H1 (cell line): ENCODE measurements at regions not wholly inside any gene's neighbourhood (a gene's known extent, or its start where the extent isn't known, plus 50 kb on each side); places are given as distances from the start of the nearest gene placed in this dataset.

Experiments used
- CTCF ChIA-PET: fragments of 300-600 bp; sonication (Branson Sonifier 250); formaldehyde crosslinking; loops from one replicate; lab custom pipeline; 2021; ENCODE audit not compliant: partially characterized antibody; lab: Charles Lee
- POLR2A ChIA-PET: fragments of 300-600 bp; sonication (Branson Sonifier 250); formaldehyde crosslinking; loops from one replicate; lab custom pipeline; 2021; ENCODE audit warnings: inconsistent platforms; ENCODE audit not compliant: partially characterized antibody; lab: Charles Lee
- DNase-seq, 2 experiments: peaks; one replicate each; pipeline versions ENCODE4 v3.0.0 to v3.0.0-alpha.2; 2010 to 2022; ENCODE audit warnings: low spot score in 2 of 2, low read depth in 1 of 2, mixed read lengths in 1 of 2
- FAIRE-seq: peaks from 2 replicates; lab custom pipeline; 2011; peaks lifted over from hg19 to GRCh38; lab: Jason Lieb, UNC
- H2AFZ ChIP-seq: 2 replicates; pipeline ENCODE4 v1.8.1; 2012; ENCODE audit warnings: low read length, inconsistent platforms
- H2AK5ac ChIP-seq: 2 replicates; pipeline ENCODE4 v1.6.1; 2013; ENCODE audit warnings: low read depth, low read length
- H2BK120ac ChIP-seq: replicated peaks from 2 replicates; pipeline ENCODE3; 2013; ENCODE audit warnings: low read depth, low read length, inconsistent platforms
- H2BK12ac ChIP-seq: 2 replicates; pipeline ENCODE4 v1.6.1; 2013; ENCODE audit warnings: low read depth, low read length
- H2BK15ac ChIP-seq: 2 replicates; pipeline ENCODE4 v1.6.1; 2013; ENCODE audit warnings: low read length
- H2BK20ac ChIP-seq: 2 replicates; pipeline ENCODE4 v1.6.1; 2013; ENCODE audit warnings: low read length
- H2BK5ac ChIP-seq: 2 replicates; pipeline ENCODE4 v1.6.1; 2013; ENCODE audit warnings: low read depth, low read length
- H3K14ac ChIP-seq: 2 replicates; pipeline ENCODE4 v1.6.1; 2013; ENCODE audit warnings: inconsistent platforms; ENCODE audit not compliant: insufficient read length
- H3K18ac ChIP-seq: 2 replicates; pipeline ENCODE4 v1.6.1; 2013; ENCODE audit warnings: low read length; ENCODE audit errors: extremely low read depth
- H3K23ac ChIP-seq: 2 replicates; pipeline ENCODE4 v1.6.1; 2013; ENCODE audit warnings: inconsistent platforms; ENCODE audit not compliant: insufficient read length
- H3K23me2 ChIP-seq: 2 replicates; pipeline ENCODE4 v1.6.1; 2013; ENCODE audit warnings: low read depth, low read length
- H3K27ac ChIP-seq: 2 replicates; pipeline ENCODE4 v1.6.1; 2011; ENCODE audit warnings: low read depth, low read length, inconsistent platforms
- H3K27me3 ChIP-seq, 4 experiments: replicated peaks in 1 of 4; 1 replicate in 1 of 4; 2 replicates in 3 of 4; pipeline versions ENCODE4 v1.6.1 to v1.8.1; 2011 to 2013; ENCODE audit warnings: low read length in 3 of 4, mild to moderate bottlenecking in 3 of 4, inconsistent platforms in 2 of 4, mixed read lengths in 2 of 4, moderate library complexity in 1 of 4; ENCODE audit not compliant: control insufficient read depth in 3 of 4, insufficient read depth in 3 of 4; ENCODE audit errors: extremely low read depth in 1 of 4
- H3K36me3 ChIP-seq, 4 experiments: 2 replicates each; pipeline versions ENCODE4 v1.6.1 to v1.8.1; 2011 to 2013; ENCODE audit warnings: mild to moderate bottlenecking in 4 of 4, low read length in 3 of 4, moderate library complexity in 2 of 4, control low read depth in 1 of 4, inconsistent platforms in 1 of 4; ENCODE audit not compliant: insufficient read depth in 4 of 4, control insufficient read depth in 2 of 4
- H3K4ac ChIP-seq: replicated peaks from 2 replicates; pipeline ENCODE3; 2013; ENCODE audit warnings: low read length, low read depth, mixed read lengths, inconsistent platforms; ENCODE audit not compliant: insufficient read length
- H3K4me1 ChIP-seq, 4 experiments: replicated peaks in 1 of 4; 1 replicate in 1 of 4; 2 replicates in 3 of 4; pipeline versions ENCODE4 v1.6.1 to v1.8.1; 2011 to 2013; ENCODE audit warnings: low read length in 3 of 4, inconsistent platforms in 2 of 4, mixed read lengths in 1 of 4; ENCODE audit not compliant: insufficient read depth in 4 of 4, control insufficient read depth in 3 of 4
- H3K4me2 ChIP-seq, 2 experiments: 2 replicates each; pipeline versions ENCODE4 v1.6.1 to v1.8.1; 2011 to 2013; ENCODE audit warnings: low read depth in 2 of 2, low read length in 2 of 2, control low read depth in 1 of 2, inconsistent platforms in 1 of 2, mild to moderate bottlenecking in 1 of 2; ENCODE audit not compliant: insufficient read depth in 1 of 2
- H3K4me3 ChIP-seq, 4 experiments: fragments of 200-600, 300-600 bp in 1 of 4; sonication (generic), shearing (Covaris generic), sonication (Bioruptor Twin) in 1 of 4; 2 replicates each; pipeline versions ENCODE4 v1.5.1 to v1.8.1; 2011 to 2016; ENCODE audit warnings: low read length in 4 of 4, low read depth in 3 of 4, control low read depth in 2 of 4, inconsistent platforms in 2 of 4, mild to moderate bottlenecking in 2 of 4, mixed read lengths in 1 of 4, moderate library complexity in 1 of 4; ENCODE audit not compliant: insufficient read depth in 2 of 4; ENCODE audit errors: extremely low read depth in 1 of 4
- H3K56ac ChIP-seq: replicated peaks from 2 replicates; pipeline ENCODE3; 2013; ENCODE audit warnings: low read depth, mild to moderate bottlenecking, mixed read lengths, low read length, inconsistent platforms; ENCODE audit not compliant: insufficient read length
- H3K79me1 ChIP-seq: 2 replicates; pipeline ENCODE4 v1.6.1; 2013; ENCODE audit warnings: low read depth, low read length, control low read depth
- H3K79me2 ChIP-seq, 2 experiments: 2 replicates each; pipeline versions ENCODE4 v1.6.1 to v1.8.1; 2012 to 2013; ENCODE audit warnings: low read length in 2 of 2, mild to moderate bottlenecking in 2 of 2, inconsistent platforms in 1 of 2; ENCODE audit not compliant: insufficient read depth in 2 of 2, control insufficient read depth in 1 of 2
- H3K9ac ChIP-seq, 4 experiments: replicated peaks in 1 of 4; 1 replicate in 1 of 4; 2 replicates in 3 of 4; pipeline versions ENCODE4 v1.6.1 to v1.8.1; 2011 to 2013; ENCODE audit warnings: low read depth in 3 of 4, low read length in 3 of 4, control low read depth in 2 of 4, mild to moderate bottlenecking in 2 of 4, moderate library complexity in 2 of 4, inconsistent platforms in 1 of 4; ENCODE audit errors: extremely low read depth in 1 of 4
- H3K9me3 ChIP-seq, 2 experiments: 2 replicates each; pipeline versions ENCODE4 v1.6.1 to v1.8.1; 2012 to 2013; ENCODE audit warnings: mild to moderate bottlenecking in 2 of 2, moderate library complexity in 2 of 2, control low read depth in 1 of 2, inconsistent platforms in 1 of 2, low read depth in 1 of 2, low read length in 1 of 2, mixed read lengths in 1 of 2; ENCODE audit not compliant: insufficient read depth in 2 of 2
- H4K20me1 ChIP-seq, 2 experiments: replicated peaks in 1 of 2; 2 replicates each; pipeline versions ENCODE3 to v1.8.1; 2011 to 2013; ENCODE audit warnings: inconsistent platforms in 2 of 2, low read length in 2 of 2, mild to moderate bottlenecking in 1 of 2; ENCODE audit not compliant: insufficient read depth in 2 of 2, control insufficient read depth in 1 of 2
- H4K5ac ChIP-seq: 2 replicates; pipeline ENCODE4 v1.6.1; 2013; ENCODE audit warnings: low read length, low read depth, mixed read lengths, inconsistent platforms; ENCODE audit not compliant: insufficient read length
- H4K8ac ChIP-seq: 2 replicates; pipeline ENCODE4 v1.8.0; 2013; ENCODE audit warnings: mild to moderate bottlenecking, moderate library complexity, low read length, inconsistent platforms; ENCODE audit not compliant: insufficient read depth; ENCODE audit errors: extremely low read depth
- H4K91ac ChIP-seq: replicated peaks from 2 replicates; pipeline ENCODE3; 2013; ENCODE audit warnings: low read length, mixed read lengths, inconsistent platforms; ENCODE audit not compliant: insufficient read length
- JUND ChIP-seq: IDR thresholded peaks from 2 replicates; pipeline ENCODE4 v1.6.1; 2011; ENCODE audit warnings: mild to moderate bottlenecking, improper control_type of control experiment, low read length
- KDM4A ChIP-seq: IDR thresholded peaks from one replicate; pipeline ENCODE4 v1.7.1; 2012; ENCODE audit warnings: low read depth, mild to moderate bottlenecking, moderate library complexity, low read length, inconsistent platforms; ENCODE audit not compliant: severe bottlenecking
- KDM5A ChIP-seq: fragments of 200-600 bp; IDR thresholded peaks from 2 replicates; pipeline ENCODE4 v1.7.1; 2012; ENCODE audit warnings: mild to moderate bottlenecking, low read length, inconsistent platforms, mixed read lengths
- RAD21 ChIP-seq, 2 experiments: IDR thresholded peaks in 1 of 2; conservative IDR thresholded peaks in 1 of 2; 2 replicates each; pipeline ENCODE4 v1.6.1; 2011; ENCODE audit warnings: low read depth in 2 of 2, low read length in 2 of 2, improper control_type of control experiment in 1 of 2, inconsistent platforms in 1 of 2, mild to moderate bottlenecking in 1 of 2, moderate library complexity in 1 of 2
- WGBS, 2 experiments: shearing (Covaris generic) in 1 of 2; methylation state at CpG; one replicate each; pipeline versions ENCODE4 v1.1.6 to v1.1.7; 2013 to 2015; ENCODE audit warnings: low lambda C conversion rate in 2 of 2, mixed read lengths in 2 of 2, inconsistent platforms in 1 of 2, low coverage in 1 of 2, missing lambda C conversion rate in 1 of 2; ENCODE audit not compliant: insufficient replicate concordance in 2 of 2, insufficient coverage in 1 of 2, insufficient read length in 1 of 2; ENCODE audit errors: extremely low coverage in 1 of 2, missing lambda C conversion rate in 1 of 2; 5-methylcytosine and 5-hydroxymethylcytosine counted together

- H2BK15ac ChIP-seq, result no peak overlapping the region
- no peak overlapping the region for H2BK12ac ChIP-seq
- 100% methylated on average over 1 of the region's 1 CpG; no CpG with 5 or more reads in 1 of the 2 experiments for WGBS, 2 experiments
- H2BK20ac ChIP-seq, result no peak overlapping the region
- no peaks in the 10 kb centered on the region for H3K79me1 ChIP-seq
- no peak for TF ChIP-seq KDM4A
- TF ChIP-seq RAD21 (IDR thresholded peaks at IDR 0.05 in 1 of 2, conservative IDR thresholded peaks at IDR 0.05 in 1 of 2; ENCODE audit: low read depth in 2 of 2, low read length in 2 of 2), result no peak
- TF ChIP-seq KDM5A, result no peak
- TF ChIP-seq JUND, result 0 out of 2 replicates have a peak, but pooled peaks have one; percentile 18
- no peak overlapping the region for H3K9ac ChIP-seq
- H3K27ac ChIP-seq, result no peak overlapping the region
- no peaks in the 10 kb centered on the region for H3K9me3 ChIP-seq
- H3K23me2 ChIP-seq, result no peaks in the 10 kb centered on the region
- H4K91ac ChIP-seq, result no peak overlapping the region
- no peak for FAIRE-seq
- H4K20me1 ChIP-seq, result no peaks in the 10 kb centered on the region
- H3K36me3 ChIP-seq, result no peaks in the 10 kb centered on the region; a peak in 1 of 8 replicates
- no peak overlapping the region for H4K5ac ChIP-seq
- no peak for DNase-seq
- no peak overlapping the region for H2AK5ac ChIP-seq
- H3K18ac ChIP-seq, result no peak overlapping the region
- no peak overlapping the region for H3K56ac ChIP-seq
- H2AFZ ChIP-seq, result no peak overlapping the region
- H3K4me2 ChIP-seq, result no peak overlapping the region; a peak in 1 of 4 replicates
- no peak overlapping the region for H3K14ac ChIP-seq
- H3K79me2 ChIP-seq, result no peaks in the 10 kb centered on the region
- H4K8ac ChIP-seq, result no peak overlapping the region
- no peak overlapping the region for H2BK5ac ChIP-seq
- no peak overlapping the region for H3K4ac ChIP-seq
- CTCF ChIA-PET, result interaction anchor here (2.7 kb wide), 1 partner anchor 10 kb away, joined by 10 read pairs; no protein-coding TSS in a partner anchor
- no peak overlapping the region for H3K23ac ChIP-seq
- POLR2A ChIA-PET, result no interaction called here
- H2BK120ac ChIP-seq, result no peak overlapping the region
- peaks cover 0 to 12% (median 4%) of the 10 kb centered on the region in 4 experiments; a peak in 2 of 7 replicates for H3K4me1 ChIP-seq
- H3K27me3 ChIP-seq, result no peaks in the 10 kb centered on the region
- H3K4me3 ChIP-seq, result no peak overlapping the region
Observed at GRCh38 chr6:100267721-100268123, 197.0 kb downstream of the SIM1 start.
